NCI-H69 (cell line): ENCODE measurements at regions not wholly inside any gene's neighbourhood (a gene's known extent, or its start where the extent isn't known, plus 50 kb on each side); places are given as distances from the start of the nearest gene placed in this dataset.

ENCODE experiments used
- DNase-seq: peaks from one replicate; lab custom pipeline; 2025; lab: John Stamatoyannopoulos, UW

DNA sequence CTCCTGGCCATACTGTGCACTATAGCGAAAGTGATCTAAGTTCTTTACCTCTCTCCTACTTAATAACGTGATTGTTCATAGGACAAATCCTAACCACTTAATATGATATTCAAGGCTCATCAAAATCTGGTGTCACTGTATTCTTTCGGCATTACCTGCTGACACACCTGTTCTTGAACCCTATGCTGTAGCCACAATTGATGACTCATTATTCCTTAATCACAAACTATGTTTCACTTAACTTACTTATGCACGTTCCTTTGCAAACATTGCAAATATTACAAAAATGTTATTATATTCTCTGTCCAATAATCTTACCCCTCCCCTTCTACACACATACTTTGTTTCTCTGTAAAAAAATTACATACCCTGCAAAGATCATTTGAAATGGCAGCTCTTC is 158.1 kb upstream of the ADRA1B start:
- no peak for DNase-seq

DNA sequence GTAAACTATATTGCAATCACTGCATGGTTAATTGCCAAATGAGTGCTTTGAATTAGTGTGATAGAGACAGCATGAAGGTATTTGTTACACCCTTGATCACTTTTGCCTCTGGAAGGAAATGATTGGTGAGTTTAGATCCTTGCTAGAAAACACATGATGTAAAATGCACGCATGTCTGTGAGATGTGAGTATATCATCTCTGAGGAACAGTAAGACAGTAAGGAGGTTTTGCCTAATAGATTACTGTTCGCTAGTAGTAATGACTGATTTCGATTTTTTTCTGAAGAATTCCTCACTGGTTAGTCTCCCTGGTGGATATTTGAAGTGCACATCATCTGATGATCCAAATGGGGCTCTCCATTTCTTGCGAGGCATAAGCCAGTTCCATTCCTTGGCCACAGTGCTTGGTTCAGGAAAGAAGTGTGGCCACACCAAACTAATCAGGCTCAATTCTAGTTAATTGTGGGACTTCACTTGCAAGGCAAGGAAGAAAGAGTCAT is 156.4 kb upstream of the ADRA1B start:
- DNase-seq: no peak

DNA sequence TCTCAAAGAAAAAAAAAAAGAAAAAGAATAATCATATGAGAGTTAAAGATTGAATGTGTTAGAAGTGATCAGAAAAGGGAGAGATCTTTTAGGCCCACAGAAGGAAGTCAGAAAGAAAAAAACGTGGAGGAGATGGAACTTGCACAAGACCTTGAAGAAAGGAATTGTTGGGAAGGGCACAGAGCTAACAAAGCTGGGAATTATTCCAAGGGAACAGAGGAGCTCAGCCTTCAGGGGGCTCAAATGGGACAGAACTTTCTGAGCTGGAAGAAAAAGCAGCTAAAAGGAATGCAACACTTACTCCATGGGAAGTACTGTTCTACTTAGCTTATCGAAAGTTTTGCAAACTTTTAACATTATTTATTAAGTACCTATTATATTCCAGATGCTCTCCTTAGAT is 153.4 kb upstream of the ADRA1B start:
- no peak for DNase-seq

DNA sequence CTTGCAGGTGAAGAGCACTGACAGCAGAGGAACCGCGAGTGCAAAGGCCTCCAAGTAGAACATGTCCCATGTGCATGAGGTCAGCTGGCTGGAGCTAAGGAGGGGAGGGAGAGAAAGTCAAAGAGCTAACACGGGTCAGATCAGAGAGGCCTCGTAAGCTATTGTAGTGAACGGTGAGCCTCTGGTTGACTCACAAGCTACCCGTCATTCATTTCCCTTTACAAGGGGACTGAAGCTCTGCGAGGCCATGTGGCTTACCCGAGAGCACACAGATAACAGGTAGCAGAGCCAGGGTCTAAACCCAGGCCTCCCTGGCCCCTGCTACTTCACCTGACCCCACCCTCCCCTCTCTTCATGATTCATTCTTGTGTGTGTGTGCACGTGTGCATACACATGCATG is 152.7 kb upstream of the ADRA1B start:
- no peak for DNase-seq

DNA sequence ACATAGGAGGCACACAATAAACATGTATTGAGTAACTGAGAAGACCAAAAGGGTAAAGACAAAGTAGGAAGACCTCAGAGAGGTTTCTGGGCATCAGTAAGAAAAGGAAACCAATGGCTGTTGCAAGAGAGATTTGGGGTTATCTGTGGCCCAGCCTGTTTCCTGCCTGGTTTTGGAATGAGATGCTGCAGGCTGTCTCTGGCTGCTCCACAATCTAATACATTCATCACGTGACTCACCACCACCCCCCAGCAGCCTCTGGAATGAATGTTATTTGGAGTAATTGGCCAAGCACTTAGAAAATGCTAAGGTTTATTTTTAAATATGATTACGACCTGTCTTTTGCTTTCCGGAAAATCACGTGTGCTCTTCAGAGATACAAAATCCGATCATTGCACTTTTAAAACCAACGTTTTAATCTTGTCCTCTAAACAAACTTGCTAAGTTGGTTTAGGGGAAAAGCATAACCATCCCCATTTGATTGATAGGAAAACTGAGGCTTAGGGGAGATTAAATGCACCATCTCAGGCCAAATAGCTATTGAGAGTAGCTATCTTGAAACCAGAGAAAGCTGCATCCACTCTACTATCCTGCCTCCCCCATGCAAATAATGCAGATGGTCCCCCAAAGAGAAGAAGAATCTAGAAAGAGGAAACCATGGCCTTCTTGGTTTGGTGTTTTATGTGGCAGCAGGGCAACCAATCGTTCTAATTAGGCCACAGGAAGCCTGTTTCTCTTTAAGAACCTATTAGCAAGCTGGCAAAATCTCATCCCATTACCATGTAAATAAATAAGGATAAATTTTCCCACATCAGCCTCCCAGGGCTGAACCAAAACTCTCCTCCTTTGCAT is 151.8 kb upstream of the ADRA1B start:
- no peak for DNase-seq

DNA sequence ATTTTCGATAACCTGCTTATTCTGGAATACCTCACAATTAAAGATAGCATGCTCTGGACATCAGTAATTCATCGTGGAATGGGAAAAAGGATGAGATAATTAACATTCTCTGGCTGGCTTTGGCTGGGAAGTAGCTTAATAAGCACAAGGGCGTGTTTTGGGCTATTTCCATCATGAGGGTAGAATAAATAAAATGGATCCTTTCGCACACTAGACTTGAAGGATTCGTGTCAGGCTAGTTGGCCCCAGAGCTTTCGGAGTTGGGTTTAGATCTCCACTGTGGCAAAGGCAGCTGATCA is 151.2 kb upstream of the ADRA1B start:
- DNase-seq: no peak

DNA sequence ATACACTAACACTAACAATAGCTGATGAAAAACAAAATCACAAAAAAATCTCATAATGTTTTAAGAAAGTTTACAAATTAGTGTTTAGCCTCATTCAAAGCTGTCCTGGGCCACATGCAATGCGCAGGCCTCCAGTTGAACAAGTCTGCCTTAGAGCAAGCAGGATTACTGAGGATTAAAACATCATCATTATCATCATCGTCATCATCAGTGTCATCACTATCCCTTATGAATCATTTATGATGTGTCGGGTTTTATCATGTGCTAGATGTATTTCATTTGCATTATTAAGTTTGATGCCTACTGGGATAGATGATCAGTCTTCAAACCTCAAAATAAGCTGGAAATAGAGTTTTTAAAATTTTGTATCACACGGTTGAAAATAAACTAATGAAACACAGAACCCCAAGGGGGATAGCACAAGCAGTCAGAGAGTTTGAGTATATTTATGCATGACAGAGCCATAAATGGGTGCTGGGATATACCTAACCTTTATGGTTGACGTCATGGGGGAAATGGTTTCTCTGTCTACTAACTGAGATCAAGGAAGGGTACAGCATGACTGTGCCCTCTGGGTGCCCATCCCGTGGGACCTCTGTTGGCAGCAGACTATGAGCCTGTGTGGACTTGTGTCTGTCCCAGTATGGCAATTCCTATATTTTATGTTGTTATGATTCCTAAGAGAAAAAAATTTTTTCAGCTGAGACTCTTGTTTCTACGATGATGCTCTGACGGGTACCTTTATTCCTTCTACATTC is 150.3 kb upstream of the ADRA1B start:
- DNase-seq: no peak

DNA sequence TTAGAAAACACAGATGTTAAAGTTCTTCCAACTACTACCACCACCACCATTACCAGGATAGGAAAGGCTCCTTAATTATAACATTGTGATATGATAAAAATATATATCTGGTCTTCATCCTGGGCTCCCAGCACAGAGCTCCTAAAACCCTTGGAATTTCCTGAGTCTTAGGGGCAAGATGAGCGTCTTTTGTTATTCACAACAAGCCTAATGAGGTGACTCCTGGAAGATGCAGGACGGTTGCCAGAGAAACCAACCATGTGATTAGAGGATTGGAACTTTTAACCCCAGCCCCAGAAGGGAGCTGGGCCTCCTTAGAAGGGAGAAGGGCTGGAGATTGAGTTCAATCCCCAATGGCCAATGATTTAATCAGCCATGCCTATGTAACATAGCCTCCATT is 148.0 kb upstream of the ADRA1B start:
- DNase-seq: no peak

DNA sequence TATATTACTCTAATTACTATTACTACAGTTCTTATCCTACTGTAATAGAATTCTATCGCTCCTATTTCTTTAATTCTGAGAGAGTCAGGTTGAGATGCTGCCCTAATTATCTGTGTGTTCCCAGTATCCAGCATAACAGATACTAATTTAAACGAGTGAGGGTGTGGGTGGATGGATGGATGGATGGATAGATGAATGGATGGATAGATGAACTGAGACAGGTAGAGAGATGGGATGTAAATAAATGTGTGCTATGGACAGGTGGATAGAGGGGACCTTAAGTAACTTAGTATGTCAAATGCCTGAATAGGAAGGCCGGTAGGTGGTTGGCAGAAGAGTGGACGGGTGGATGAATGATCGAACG is 143.6 kb upstream of the ADRA1B start:
- no peak for DNase-seq

DNA sequence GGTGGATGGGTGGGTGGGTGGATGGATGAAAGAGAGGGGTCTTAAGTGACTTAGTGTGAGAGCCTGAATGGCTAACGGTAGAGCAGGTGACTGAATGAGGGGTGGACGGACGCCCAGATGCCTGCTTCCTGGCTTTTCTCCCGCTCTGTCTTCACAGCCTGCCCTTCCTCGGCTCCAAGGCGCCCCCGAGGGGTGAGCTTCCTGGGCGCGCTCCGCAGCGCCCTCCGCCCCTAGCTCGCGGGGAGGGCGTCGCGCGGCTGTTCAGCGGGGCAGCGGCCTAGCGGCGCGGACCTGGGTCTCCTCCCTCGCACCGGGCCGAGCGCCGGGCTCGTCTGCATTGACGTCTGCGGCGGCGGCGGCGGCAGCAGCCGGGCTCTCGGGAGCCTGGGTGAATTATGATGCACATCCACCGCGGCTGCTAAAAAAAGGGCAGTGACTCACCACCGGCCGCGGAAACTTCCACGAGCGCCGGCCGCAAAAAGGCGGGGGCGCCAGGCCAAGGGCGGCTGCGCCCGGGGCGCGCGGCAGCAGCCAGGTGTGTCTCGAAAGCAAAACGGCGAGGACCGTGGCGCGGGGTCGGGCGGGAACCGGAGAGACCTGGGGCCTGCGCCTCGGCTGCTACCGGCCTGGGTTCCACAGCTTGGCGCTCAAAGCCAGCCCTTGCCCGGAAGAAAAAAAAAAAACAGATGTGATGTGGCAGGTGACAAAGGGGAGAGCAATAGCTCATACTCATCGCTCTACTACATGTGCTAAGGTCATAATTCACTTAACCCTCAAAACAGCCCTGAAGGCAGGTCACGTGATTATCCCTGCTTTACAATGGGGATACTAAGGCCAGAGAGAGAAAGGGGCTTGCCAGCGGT is 143.0 kb upstream of the ADRA1B start:
- DNase-seq: peak; percentile 87

DNA sequence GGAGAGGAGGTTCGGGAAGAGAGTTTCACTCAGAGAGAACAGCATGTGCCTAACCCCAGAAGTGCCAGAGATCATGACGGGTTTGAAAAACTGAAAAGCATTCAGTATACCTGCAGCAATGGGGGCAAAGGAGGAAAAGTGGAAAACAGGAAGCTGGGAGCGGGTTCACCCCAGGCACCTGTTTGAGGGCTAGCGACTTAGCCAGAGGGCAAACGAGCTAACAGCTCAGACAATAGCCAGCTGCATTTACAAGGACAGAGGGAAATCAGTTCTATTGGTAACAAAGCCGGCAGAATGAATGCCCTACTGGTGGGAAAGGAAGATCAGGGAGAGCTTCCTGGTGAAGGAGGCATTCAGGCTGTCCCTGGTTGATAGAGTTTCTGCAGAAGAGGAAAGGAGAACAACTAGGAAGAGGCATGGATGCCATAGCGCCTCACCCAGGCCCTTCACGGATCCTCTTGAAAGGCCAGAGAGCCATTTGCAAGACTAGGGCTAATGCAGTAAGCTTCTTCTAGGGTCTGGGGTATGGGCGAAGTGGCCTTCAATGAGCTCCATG is 141.7 kb upstream of the ADRA1B start:
- DNase-seq: peak; percentile 80

DNA sequence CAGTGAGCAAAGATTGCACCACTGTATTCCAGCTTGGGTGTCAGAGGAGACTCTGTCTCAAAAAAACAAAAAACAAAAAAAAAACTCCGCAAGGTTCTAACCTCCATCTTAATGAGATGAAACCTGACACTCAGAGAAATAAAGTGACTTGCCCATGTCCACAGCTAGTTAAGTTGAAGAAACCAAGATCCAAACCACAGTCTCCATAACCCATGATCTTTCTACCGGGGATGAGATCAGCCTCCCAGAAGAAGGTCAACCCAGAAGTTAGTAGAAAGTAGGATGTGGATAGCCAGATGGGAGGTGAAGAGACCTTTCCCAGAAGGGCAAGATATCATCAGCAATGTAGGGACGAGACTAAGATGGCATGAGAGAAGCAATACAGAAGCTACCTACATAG is 140.4 kb upstream of the ADRA1B start:
- DNase-seq: no peak

DNA sequence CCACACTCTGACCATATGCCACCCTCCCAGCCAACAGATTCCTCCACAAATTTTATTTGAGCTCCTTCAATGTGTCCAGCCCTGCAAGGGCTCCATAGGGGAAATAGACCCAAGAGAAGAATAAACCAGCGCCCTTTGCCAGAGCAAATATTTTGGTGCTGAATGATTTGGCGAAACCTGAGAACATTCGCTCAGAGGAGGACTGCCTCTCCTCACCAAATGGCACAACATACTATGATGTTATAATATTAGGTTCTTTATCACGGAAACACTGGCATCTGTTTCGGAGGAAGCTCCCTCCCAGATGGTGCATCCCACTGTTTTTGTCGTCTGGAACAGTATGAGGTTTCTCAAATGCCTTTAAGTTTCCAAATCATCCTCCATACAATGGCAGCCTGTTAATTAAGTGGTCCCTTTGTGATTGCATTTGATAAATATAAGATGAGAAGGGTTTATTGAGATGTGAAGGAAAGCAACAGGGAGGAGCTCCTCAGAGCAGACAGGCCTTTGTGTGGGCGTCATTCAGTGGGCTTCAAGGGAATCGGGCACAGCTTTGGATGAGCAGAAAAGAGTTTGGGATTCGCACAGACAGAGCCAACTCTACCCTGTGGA is 139.1 kb upstream of the ADRA1B start:
- DNase-seq: peak; percentile 26

DNA sequence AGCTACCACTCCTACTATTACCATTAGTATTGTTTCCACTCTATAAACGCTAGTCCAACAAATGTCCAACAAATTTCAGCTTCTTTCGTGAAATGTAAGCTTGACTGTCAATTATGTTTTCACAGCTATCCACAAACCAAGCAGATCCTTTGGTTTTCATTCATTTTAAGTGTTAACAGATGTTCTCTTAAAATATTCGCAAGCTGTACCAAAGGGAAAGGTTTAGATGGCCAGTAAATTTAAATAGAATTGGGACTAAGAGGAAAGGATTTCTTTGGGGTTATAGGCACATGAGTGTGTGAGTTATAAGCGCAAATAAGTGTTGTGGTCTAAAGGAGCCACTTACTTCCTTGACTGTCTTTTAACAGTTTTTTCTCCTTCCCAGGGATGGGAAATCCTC is 136.8 kb upstream of the ADRA1B start:
- DNase-seq: no peak

DNA sequence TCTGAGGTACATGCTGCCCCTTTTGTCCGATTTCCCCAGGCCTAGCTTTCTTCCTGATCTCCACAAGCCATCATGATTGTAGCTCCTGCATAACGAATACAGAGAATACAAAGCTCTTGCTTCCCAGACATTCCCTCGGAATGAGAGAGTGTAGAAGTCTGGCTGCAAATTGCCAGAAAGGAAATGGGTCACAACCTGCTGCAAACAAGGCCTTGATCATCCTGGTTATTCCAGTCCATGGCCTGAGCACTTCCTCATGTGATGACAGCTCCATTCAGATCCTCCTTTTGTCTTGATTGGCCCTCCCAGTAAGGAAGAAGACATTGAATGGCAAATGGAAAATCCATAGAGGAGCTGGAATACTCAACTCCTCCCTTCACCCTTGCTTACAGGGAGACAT is 136.0 kb upstream of the ADRA1B start:
- DNase-seq: no peak

DNA sequence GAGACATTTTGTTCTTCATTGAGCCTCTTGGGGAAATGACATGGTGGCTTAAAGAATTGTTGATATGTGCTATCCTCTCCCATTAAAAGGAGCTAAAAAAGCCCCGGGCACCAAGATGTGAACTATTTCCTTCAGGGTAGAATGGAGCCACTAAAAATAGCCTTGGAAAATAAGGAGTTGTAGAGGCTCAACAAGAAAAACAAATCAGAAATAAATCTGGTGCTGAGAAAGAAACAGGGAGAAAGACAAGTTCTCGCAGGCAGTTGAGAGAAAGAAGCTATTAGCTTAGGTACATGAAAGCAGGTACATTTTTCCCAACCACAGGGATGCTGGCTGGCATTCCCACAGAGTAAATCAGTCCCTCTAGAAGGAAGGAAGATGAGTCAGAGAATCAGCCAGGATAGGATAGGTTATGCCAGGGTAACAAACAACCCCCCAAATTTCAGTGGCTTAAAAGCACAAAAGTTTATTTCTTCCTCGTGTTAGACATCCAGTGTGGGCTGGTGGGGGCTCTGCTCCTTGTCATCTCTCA is 134.6 kb upstream of the ADRA1B start:
- DNase-seq: no peak

DNA sequence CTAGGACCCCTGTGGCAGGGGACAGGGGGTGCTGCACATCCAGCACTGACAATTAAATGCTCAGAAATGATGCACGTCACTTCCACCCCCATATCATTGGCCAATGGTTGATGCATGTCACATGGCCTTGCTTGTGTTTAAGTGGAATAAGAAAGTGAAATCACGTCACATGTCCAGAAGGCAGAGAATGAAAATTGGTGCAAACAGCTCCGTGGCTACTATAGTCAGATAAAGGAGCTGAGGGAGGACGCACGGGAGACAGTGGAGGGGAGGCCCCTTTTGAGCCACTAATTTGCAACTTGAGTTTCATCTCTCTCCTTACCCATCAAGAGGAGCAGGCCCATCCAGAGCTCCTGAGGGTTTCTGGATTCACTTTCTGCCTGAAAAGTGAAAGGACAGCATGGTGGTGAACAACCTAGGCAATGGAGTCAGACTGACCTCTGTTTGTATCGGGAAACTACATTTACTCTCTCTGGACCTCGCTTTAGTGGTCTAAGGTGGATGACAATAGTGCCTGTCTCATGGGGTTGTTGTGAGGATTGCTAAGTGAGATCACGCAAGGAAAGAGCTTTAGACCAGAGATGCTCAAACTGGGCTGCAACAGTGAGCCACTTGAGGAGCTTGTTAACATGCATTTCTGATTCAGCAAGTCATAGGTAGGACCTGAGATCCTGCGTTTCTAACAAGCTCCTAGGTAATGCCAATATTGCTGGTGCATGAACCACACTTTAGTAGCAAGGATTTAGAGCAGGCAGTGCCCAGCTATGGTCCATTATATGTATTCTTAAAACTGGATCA is 133.9 kb upstream of the ADRA1B start:
- no peak for DNase-seq

DNA sequence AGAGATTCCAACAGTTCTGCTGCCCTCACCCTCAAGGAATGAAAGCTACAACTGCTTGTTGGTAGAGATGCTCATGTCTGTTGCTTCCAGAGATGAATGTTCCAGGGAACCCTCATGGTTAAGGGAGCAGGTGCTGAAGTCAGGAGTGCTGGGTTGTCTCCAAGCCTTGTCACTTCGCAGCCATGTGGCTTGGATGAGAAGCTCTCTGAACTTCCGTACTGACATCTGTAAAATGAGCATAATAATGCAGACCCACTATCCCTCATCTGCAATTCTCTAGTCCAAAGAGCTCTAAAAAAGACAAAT is 133.3 kb upstream of the ADRA1B start:
- no peak for DNase-seq

DNA sequence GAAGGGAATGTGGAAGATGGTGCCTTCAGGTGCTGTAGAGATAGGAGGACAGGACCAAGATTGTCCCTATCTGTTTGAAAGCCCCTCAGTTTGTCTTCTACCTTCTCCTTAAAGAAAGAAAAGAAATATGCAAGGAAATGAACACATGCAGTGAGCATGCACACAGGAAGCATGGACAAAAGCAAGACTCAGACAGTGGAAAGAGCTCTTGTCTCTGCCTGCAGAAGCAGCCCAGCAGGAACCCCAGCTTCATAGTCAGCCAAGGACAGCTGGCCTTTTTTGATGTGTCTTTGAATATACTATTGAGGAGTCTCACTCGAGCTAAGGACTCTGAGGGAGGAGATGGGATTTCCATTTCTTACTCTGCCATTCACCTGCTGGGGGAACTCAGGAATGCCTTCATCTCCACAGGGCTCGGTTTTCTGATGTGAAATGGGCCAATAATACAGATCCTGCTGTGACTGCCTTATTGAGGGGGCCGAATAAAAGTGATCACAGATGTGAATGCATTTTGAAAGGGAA is 132.5 kb upstream of the ADRA1B start:
- DNase-seq: peak; percentile 16

DNA sequence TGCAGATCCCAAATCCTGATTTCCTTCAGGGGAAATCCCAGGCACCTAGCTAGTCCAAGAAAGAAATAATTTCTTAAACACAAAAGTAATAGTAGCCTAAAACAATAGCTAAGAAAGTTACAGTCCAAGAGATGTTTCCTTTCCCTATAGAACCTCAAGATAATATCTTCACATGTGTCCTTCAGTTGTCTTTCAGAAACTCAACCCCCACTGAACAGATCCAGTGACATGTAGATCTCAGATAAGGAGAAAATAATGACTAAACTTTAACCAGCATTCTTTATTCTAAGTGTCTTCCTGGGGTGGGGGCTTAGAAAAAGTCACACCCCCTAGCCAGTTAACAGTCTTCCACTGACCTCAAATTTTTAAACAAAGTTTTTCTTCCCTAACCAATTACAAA is 131.3 kb upstream of the ADRA1B start:
- no peak for DNase-seq

DNA sequence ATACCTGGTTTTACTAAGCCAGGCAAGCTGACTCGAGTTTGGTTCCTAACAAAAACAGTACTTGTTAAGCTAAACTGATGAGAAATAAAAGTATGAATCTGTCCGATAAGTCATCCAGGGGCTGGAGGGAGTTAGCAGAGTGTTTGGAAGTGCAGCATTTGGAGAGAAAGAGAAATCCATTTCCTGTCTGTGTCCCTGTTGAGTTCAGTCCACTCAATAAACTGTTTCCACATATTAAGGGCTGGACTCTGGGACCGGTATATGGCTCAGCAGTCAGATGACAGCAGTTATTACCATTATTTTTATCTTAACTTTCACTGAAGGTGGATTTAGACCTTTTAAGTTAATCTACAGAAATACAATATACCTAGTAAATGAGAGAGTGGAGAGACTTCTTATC is 130.6 kb upstream of the ADRA1B start:
- no peak for DNase-seq
